ENCODE measurements at regions not wholly inside any gene's neighbourhood (a gene's known extent, or its start where the extent isn't known, plus 50 kb on each side); places are given as distances from the start of the nearest gene placed in this dataset.

- no peak overlapping the region for H3K9ac ChIP-seq (ENCODE audit: low read length)
- no peaks in the 10 kb centered on the region for H3K9me3 Mint-ChIP-seq (ENCODE audit: unreplicated experiment)
- DNase-seq (ENCODE audit: low read depth) (no peak), FAIRE-seq (no peak)
- H3K27me3 ChIP-seq (ENCODE audit: insufficient read depth, low read length), result no peaks in the 10 kb centered on the region
- H3K36me3 ChIP-seq (ENCODE audit: insufficient read depth, low read length), result no peaks in the 10 kb centered on the region
- no peak overlapping the region for H3K27ac Mint-ChIP-seq (ENCODE audit: unreplicated experiment)
- no peak overlapping the region for H3K4me3 ChIP-seq (ENCODE audit: insufficient read depth, low read depth, low read length)
- H3K27me3 Mint-ChIP-seq (ENCODE audit: low read depth, unreplicated experiment), result no peaks in the 10 kb centered on the region
- H3K36me3 Mint-ChIP-seq (ENCODE audit: low read depth, unreplicated experiment), result no peaks in the 10 kb centered on the region
- H3K27ac ChIP-seq (ENCODE audit: low read depth, low read length), result no peak overlapping the region
- no peak overlapping the region for H2AFZ ChIP-seq (ENCODE audit: low read depth, low read length)
- H4K20me1 ChIP-seq (ENCODE audit: insufficient read depth, low read length), result no peaks in the 10 kb centered on the region
- no peak overlapping the region for H3K4me2 ChIP-seq (ENCODE audit: low read length)
- H3K79me2 ChIP-seq (ENCODE audit: insufficient read depth, low read length), result no peaks in the 10 kb centered on the region
- H3K4me3 Mint-ChIP-seq (ENCODE audit: unreplicated experiment), result no peak overlapping the region
- H3K4me1 Mint-ChIP-seq (ENCODE audit: low read depth, unreplicated experiment), result peaks cover 12% of the 10 kb centered on the region
- no peaks in the 10 kb centered on the region for H3K9me3 ChIP-seq (ENCODE audit: insufficient read depth, low read depth, low read length)
- TF ChIP-seq EZH2 (IDR thresholded peaks at IDR 0.05; ENCODE audit: insufficient read depth, low read length) (no peak), CTCF (IDR thresholded peaks at IDR 0.05; ENCODE audit: insufficient read depth, low read depth, low read length) (no peak)
- H3K4me1 ChIP-seq (ENCODE audit: insufficient read depth, low read length), result no peaks in the 10 kb centered on the region
These were observed 308.0 kb upstream of the PIK3C3 start for GRCh38 chr18:41646915-41647620.

- no peak for FAIRE-seq
- TF ChIP-seq CTCF (IDR thresholded peaks at IDR 0.05; ENCODE audit: insufficient read depth, low read depth, low read length) (no peak), EZH2 (IDR thresholded peaks at IDR 0.05; ENCODE audit: insufficient read depth, low read length) (no peak)
- H3K27me3 ChIP-seq (ENCODE audit: insufficient read depth, low read length), result no peaks in the 10 kb centered on the region
- H3K4me3 Mint-ChIP-seq (ENCODE audit: unreplicated experiment), result no peak overlapping the region
- H3K79me2 ChIP-seq (ENCODE audit: insufficient read depth, low read length), result no peaks in the 10 kb centered on the region
- H4K20me1 ChIP-seq (ENCODE audit: insufficient read depth, low read length), result no peaks in the 10 kb centered on the region
- no peaks in the 10 kb centered on the region for H3K36me3 ChIP-seq (ENCODE audit: insufficient read depth, low read length)
- no peak overlapping the region for H3K4me2 ChIP-seq (ENCODE audit: low read length)
- H3K4me3 ChIP-seq (ENCODE audit: insufficient read depth, low read depth, low read length), result no peak overlapping the region
- peaks cover 13% of the 10 kb centered on the region for H3K4me1 Mint-ChIP-seq (ENCODE audit: low read depth, unreplicated experiment)
- no peak for DNase-seq (ENCODE audit: low read depth)
- H2AFZ ChIP-seq (ENCODE audit: low read depth, low read length), result no peak overlapping the region
- no peaks in the 10 kb centered on the region for H3K4me1 ChIP-seq (ENCODE audit: insufficient read depth, low read length)
- no peaks in the 10 kb centered on the region for H3K9me3 Mint-ChIP-seq (ENCODE audit: unreplicated experiment)
- no peaks in the 10 kb centered on the region for H3K36me3 Mint-ChIP-seq (ENCODE audit: low read depth, unreplicated experiment)
- no peaks in the 10 kb centered on the region for H3K9me3 ChIP-seq (ENCODE audit: insufficient read depth, low read depth, low read length)
- H3K27ac ChIP-seq (ENCODE audit: low read depth, low read length), result no peak overlapping the region
- H3K27ac Mint-ChIP-seq (ENCODE audit: unreplicated experiment), result no peak overlapping the region
- no peaks in the 10 kb centered on the region for H3K27me3 Mint-ChIP-seq (ENCODE audit: low read depth, unreplicated experiment)
- no peak overlapping the region for H3K9ac ChIP-seq (ENCODE audit: low read length)
These were observed 309.3 kb upstream of the PIK3C3 start for GRCh38 chr18:41645589-41646360.

- Mint-ChIP-seq H3K36me3 (ENCODE audit: low read depth, unreplicated experiment) (no peaks in the 10 kb centered on the region), H3K4me3 (ENCODE audit: unreplicated experiment) (no peak overlapping the region), H3K9me3 (ENCODE audit: unreplicated experiment) (no peaks in the 10 kb centered on the region), H3K4me1 (ENCODE audit: low read depth, unreplicated experiment) (peaks cover 13% of the 10 kb centered on the region), H3K27ac (ENCODE audit: unreplicated experiment) (no peak overlapping the region), H3K27me3 (ENCODE audit: low read depth, unreplicated experiment) (no peaks in the 10 kb centered on the region)
- Histone ChIP-seq H3K9ac (ENCODE audit: low read length) (no peak overlapping the region), H2AFZ (ENCODE audit: low read depth, low read length) (no peak overlapping the region), H3K4me3 (ENCODE audit: insufficient read depth, low read depth, low read length) (no peak overlapping the region), H3K27me3 (ENCODE audit: insufficient read depth, low read length) (no peaks in the 10 kb centered on the region), H3K36me3 (ENCODE audit: insufficient read depth, low read length) (no peaks in the 10 kb centered on the region), H3K79me2 (ENCODE audit: insufficient read depth, low read length) (no peaks in the 10 kb centered on the region), H3K27ac (ENCODE audit: low read depth, low read length) (no peak overlapping the region), H3K4me2 (ENCODE audit: low read length) (no peak overlapping the region), H3K9me3 (ENCODE audit: insufficient read depth, low read depth, low read length) (no peaks in the 10 kb centered on the region), H3K4me1 (ENCODE audit: insufficient read depth, low read length) (no peaks in the 10 kb centered on the region), H4K20me1 (ENCODE audit: insufficient read depth, low read length) (no peaks in the 10 kb centered on the region)
- no peak for DNase-seq (ENCODE audit: low read depth)
- no peak for FAIRE-seq
- TF ChIP-seq CTCF (IDR thresholded peaks at IDR 0.05; ENCODE audit: insufficient read depth, low read depth, low read length), result no peak
- no peak for TF ChIP-seq EZH2 (IDR thresholded peaks at IDR 0.05; ENCODE audit: insufficient read depth, low read length)
These were observed 310.6 kb upstream of the PIK3C3 start for GRCh38 chr18:41644466-41644865.
